Uterus (tissue), 2 donors: ENCODE measurements at regions not wholly inside any gene's neighbourhood (a gene's known extent, or its start where the extent isn't known, plus 50 kb on each side); places are given as distances from the start of the nearest gene placed in this dataset.

Experiments used
- POLR2A ChIP-seq, 2 donors: fragments of 450-650 bp; IDR thresholded peaks; one replicate each; pipeline ENCODE4 v1.6.1; 2016; ENCODE audit warnings: antibody characterized with exemption in 2 of 2, mild to moderate bottlenecking in 1 of 2, moderate library complexity in 1 of 2
- TF ChIP-seq, protein P1 (sequence below), 4 experiments: fragments of 200-600 bp in 2 of 4; fragments of 450-650 bp in 2 of 4; sonication (generic) in 2 of 4; IDR thresholded peaks; one replicate each; pipeline ENCODE4 v1.5.1; 2016 to 2019; ENCODE audit warnings: antibody characterized with exemption in 4 of 4, mild to moderate bottlenecking in 2 of 4, moderate library complexity in 1 of 4

GRCh38 chr10:10164848-10165247 lies 852.8 kb upstream of the CELF2 start:
- TF ChIP-seq, protein P1, sequence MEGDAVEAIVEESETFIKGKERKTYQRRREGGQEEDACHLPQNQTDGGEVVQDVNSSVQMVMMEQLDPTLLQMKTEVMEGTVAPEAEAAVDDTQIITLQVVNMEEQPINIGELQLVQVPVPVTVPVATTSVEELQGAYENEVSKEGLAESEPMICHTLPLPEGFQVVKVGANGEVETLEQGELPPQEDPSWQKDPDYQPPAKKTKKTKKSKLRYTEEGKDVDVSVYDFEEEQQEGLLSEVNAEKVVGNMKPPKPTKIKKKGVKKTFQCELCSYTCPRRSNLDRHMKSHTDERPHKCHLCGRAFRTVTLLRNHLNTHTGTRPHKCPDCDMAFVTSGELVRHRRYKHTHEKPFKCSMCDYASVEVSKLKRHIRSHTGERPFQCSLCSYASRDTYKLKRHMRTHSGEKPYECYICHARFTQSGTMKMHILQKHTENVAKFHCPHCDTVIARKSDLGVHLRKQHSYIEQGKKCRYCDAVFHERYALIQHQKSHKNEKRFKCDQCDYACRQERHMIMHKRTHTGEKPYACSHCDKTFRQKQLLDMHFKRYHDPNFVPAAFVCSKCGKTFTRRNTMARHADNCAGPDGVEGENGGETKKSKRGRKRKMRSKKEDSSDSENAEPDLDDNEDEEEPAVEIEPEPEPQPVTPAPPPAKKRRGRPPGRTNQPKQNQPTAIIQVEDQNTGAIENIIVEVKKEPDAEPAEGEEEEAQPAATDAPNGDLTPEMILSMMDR (IDR thresholded peaks at IDR 0.05): no peak
- TF ChIP-seq POLR2A (IDR thresholded peaks at IDR 0.05): no peak
